ENCODE measurements at regions not wholly inside any gene's neighbourhood (a gene's known extent, or its start where the extent isn't known, plus 50 kb on each side); places are given as distances from the start of the nearest gene placed in this dataset.

DNA sequence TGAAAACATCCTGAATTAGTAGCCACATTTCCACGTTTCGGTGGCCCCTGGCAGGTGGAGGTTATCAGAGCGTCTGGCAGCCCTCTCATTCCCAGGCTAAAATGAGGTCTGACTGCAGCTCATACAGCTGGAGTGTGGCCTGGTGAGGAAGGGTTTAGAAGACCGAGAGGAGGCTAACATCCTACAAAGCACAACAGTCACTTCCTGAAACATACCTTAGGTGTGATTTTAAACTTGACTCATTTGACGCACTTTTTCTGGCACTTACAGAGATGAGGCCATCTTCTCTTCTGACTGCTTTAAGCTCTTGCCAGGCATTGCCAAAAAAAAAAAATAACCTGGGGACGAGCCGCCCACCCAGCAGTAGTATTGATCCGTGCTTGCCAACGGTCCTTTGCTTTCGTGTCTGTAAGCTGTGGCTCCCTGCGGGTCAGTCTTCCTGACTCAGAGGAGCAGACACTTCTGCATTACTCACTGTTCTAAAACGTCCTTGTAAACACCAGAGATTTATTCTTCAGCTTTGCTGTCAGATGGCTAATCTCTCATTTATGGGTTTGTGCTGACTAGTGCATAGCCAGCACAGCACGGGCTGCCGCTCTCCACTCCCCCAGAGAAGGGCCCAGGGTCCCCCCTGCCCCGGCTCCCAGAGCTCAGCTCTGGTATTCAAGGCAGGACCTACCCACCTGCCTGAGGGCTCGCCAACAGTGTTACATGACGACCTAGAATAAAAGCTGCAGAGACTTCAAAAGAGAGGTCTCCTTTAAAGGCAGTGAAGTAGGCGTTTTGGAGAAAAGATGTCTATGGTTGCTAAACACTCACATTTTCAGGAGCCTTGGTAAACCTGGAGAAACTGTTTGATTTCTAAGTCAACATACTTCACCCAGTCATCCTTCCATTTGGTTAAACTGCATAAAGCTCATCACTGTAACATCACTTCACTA lies 78.5 kb upstream of the FRMD1 start:
- no peaks in the 10 kb centered on the region for H3K9me3 ChIP-seq (ENCODE audit: control insufficient read depth, low read length)
- no peak for TF ChIP-seq CTCF (conservative IDR thresholded peaks at IDR 0.05)
- WGBS, 2 experiments (ENCODE audit: insufficient coverage in 1 of 2, insufficient read length in 1 of 2): 42 to 58% methylated on average over 15 to 18 of the region's 18 CpGs
- H3K36me3 ChIP-seq (ENCODE audit: control insufficient read depth, insufficient read depth, low read length): no peaks in the 10 kb centered on the region
- DNase-seq: peak; percentile 55
- no peak overlapping the region for H3K4me3 Mint-ChIP-seq
- H3K36me3 Mint-ChIP-seq (ENCODE audit: low read depth): no peaks in the 10 kb centered on the region
- H3K27me3 ChIP-seq (ENCODE audit: control insufficient read depth, insufficient read depth, low read length, poor library complexity, severe bottlenecking): no peaks in the 10 kb centered on the region
- peaks cover 21% of the 10 kb centered on the region for H3K4me1 Mint-ChIP-seq
- H3K27me3 Mint-ChIP-seq (ENCODE audit: insufficient read depth): peaks cover 6% of the 10 kb centered on the region
- H3K9me3 Mint-ChIP-seq: no peaks in the 10 kb centered on the region
- H3K9ac ChIP-seq (ENCODE audit: extremely low read depth, low read length, poor library complexity, severe bottlenecking): no peak overlapping the region
- H3K27ac ChIP-seq (ENCODE audit: low read depth, low read length): peak overlapping the region; percentile 13
- no peaks in the 10 kb centered on the region for H3K4me1 ChIP-seq (ENCODE audit: control insufficient read depth, insufficient read depth, low read length)
- no peak overlapping the region for H3K4me3 ChIP-seq (ENCODE audit: low read length)
- H3K27ac Mint-ChIP-seq: no peak overlapping the region

DNA sequence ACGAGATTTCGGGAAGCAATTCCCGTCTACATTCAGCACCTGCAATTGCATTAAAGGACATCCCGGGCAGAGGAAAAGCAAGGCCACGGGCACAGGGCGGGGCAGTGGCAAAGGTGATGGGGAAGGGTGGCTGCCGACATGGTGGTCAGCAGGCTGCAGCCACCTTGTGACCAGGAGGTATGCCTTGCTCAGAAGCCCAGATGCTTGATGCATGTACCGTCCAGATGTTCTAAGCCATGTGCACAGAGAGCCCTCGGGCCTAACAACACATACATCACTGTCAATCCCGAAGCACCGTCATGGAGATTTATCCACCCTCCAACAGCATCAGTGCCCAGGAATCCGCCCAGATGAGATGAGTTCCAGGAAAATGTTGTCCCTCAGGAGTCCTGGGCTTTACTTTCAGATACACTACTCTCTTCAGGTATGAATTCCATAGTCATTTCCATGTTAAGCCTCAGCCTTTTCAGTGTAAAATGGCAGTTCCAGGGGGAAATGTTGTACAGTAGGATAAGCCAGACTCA lies 77.8 kb upstream of the FRMD1 start:
- no peaks in the 10 kb centered on the region for H3K4me1 ChIP-seq (ENCODE audit: control insufficient read depth, insufficient read depth, low read length)
- H3K9me3 ChIP-seq (ENCODE audit: control insufficient read depth, low read length): no peaks in the 10 kb centered on the region
- Mint-ChIP-seq H3K27me3 (ENCODE audit: insufficient read depth) (peaks cover 6% of the 10 kb centered on the region), H3K4me3 (no peak overlapping the region), H3K9me3 (no peaks in the 10 kb centered on the region), H3K4me1 (peaks cover 21% of the 10 kb centered on the region), H3K27ac (no peak overlapping the region), H3K36me3 (ENCODE audit: low read depth) (no peaks in the 10 kb centered on the region)
- WGBS, 2 experiments (ENCODE audit: insufficient coverage in 1 of 2, insufficient read length in 1 of 2): 93 to 96% methylated on average over 7 to 12 of the region's 12 CpGs
- no peaks in the 10 kb centered on the region for H3K36me3 ChIP-seq (ENCODE audit: control insufficient read depth, insufficient read depth, low read length)
- H3K27me3 ChIP-seq (ENCODE audit: control insufficient read depth, insufficient read depth, low read length, poor library complexity, severe bottlenecking): no peaks in the 10 kb centered on the region
- no peak overlapping the region for H3K27ac ChIP-seq (ENCODE audit: low read depth, low read length)
- DNase-seq: peak; percentile 31
- no peak overlapping the region for H3K9ac ChIP-seq (ENCODE audit: extremely low read depth, low read length, poor library complexity, severe bottlenecking)
- no peak overlapping the region for H3K4me3 ChIP-seq (ENCODE audit: low read length)
- TF ChIP-seq CTCF (conservative IDR thresholded peaks at IDR 0.05): no peak

GRCh38 chr6:168155821-168156741 lies 77.1 kb upstream of the FRMD1 start:
- Histone ChIP-seq H3K9me3 (ENCODE audit: control insufficient read depth, low read length) (no peaks in the 10 kb centered on the region), H3K27me3 (ENCODE audit: control insufficient read depth, insufficient read depth, low read length, poor library complexity, severe bottlenecking) (no peaks in the 10 kb centered on the region), H3K36me3 (ENCODE audit: control insufficient read depth, insufficient read depth, low read length) (no peaks in the 10 kb centered on the region), H3K4me1 (ENCODE audit: control insufficient read depth, insufficient read depth, low read length) (no peaks in the 10 kb centered on the region), H3K4me3 (ENCODE audit: low read length) (no peak overlapping the region), H3K9ac (ENCODE audit: extremely low read depth, low read length, poor library complexity, severe bottlenecking) (no peak overlapping the region), H3K27ac (ENCODE audit: low read depth, low read length) (no peak overlapping the region)
- no peaks in the 10 kb centered on the region for H3K36me3 Mint-ChIP-seq (ENCODE audit: low read depth)
- no peaks in the 10 kb centered on the region for H3K9me3 Mint-ChIP-seq
- H3K4me1 Mint-ChIP-seq: peaks cover 21% of the 10 kb centered on the region
- peak; percentile 30 for DNase-seq
- 93 to 94% methylated on average over 18 to 24 of the region's 24 CpGs for WGBS, 2 experiments (ENCODE audit: insufficient coverage in 1 of 2, insufficient read length in 1 of 2)
- no peak for TF ChIP-seq CTCF (conservative IDR thresholded peaks at IDR 0.05)
- H3K27me3 Mint-ChIP-seq (ENCODE audit: insufficient read depth): peaks cover 6% of the 10 kb centered on the region
- H3K27ac Mint-ChIP-seq: no peak overlapping the region
- H3K4me3 Mint-ChIP-seq: no peak overlapping the region

All from endodermal cell (in vitro differentiated cells).